ENCODE measurements at regions not wholly inside any gene's neighbourhood (a gene's known extent, or its start where the extent isn't known, plus 50 kb on each side); places are given as distances from the start of the nearest gene placed in this dataset.

- Mint-ChIP-seq H3K9me3 (peaks cover 6 to 35% of the 10 kb centered on the region in 2 donors), H3K27me3 (peaks cover 6% of the 10 kb centered on the region), H3K27ac (no peak overlapping the region), H3K4me3 (no peak overlapping the region), H3K4me1 (no peaks in the 10 kb centered on the region)
- no peak for ATAC-seq
- DNase-seq, result no peak
Observed at GRCh38 chr20:11726026-11726425, 191.7 kb upstream of the BTBD3 start.

- no peak for ATAC-seq
- no peaks in the 10 kb centered on the region for H3K4me1 Mint-ChIP-seq
- H3K9me3 Mint-ChIP-seq, result peaks cover 10 to 30% of the 10 kb centered on the region in 2 donors
- H3K4me3 Mint-ChIP-seq, result no peak overlapping the region
- no peak for DNase-seq
- peaks cover 6% of the 10 kb centered on the region for H3K27me3 Mint-ChIP-seq
- H3K27ac Mint-ChIP-seq, result no peak overlapping the region
Observed at GRCh38 chr20:11727708-11728107, 190.0 kb upstream of the BTBD3 start.

GRCh38 chr20:11728937-11729336, 188.8 kb upstream of the BTBD3 start:
- Mint-ChIP-seq H3K4me1 (no peaks in the 10 kb centered on the region), H3K9me3 (peaks cover 10 to 28% of the 10 kb centered on the region in 2 donors), H3K4me3 (no peak overlapping the region), H3K27me3 (peaks cover 6% of the 10 kb centered on the region), H3K27ac (peak overlapping the region in 1 of 2 donors; percentile 6)
- ATAC-seq, result no peak
- no peak for DNase-seq

GRCh38 chr20:11729806-11730205, 187.9 kb upstream of the BTBD3 start:
- ATAC-seq (no peak), DNase-seq (no peak)
- Mint-ChIP-seq H3K4me1 (no peaks in the 10 kb centered on the region), H3K27me3 (peaks cover 6% of the 10 kb centered on the region), H3K4me3 (no peak overlapping the region), H3K9me3 (peaks cover 10 to 28% of the 10 kb centered on the region in 2 donors), H3K27ac (no peak overlapping the region)

- Mint-ChIP-seq H3K27ac (no peak overlapping the region), H3K27me3 (no peaks in the 10 kb centered on the region), H3K4me1 (no peaks in the 10 kb centered on the region), H3K4me3 (no peak overlapping the region), H3K9me3 (peaks cover 10 to 27% of the 10 kb centered on the region in 2 donors)
- no peak for ATAC-seq
- no peak for DNase-seq
Observed at GRCh38 chr20:11734431-11734830, 183.3 kb upstream of the BTBD3 start.

GRCh38 chr20:11738852-11739251, 178.8 kb upstream of the BTBD3 start:
- Mint-ChIP-seq H3K27ac (no peak overlapping the region), H3K4me3 (no peak overlapping the region), H3K9me3 (peaks cover 0 to 8% of the 10 kb centered on the region in 2 donors), H3K4me1 (no peaks in the 10 kb centered on the region), H3K27me3 (no peaks in the 10 kb centered on the region)
- no peak for DNase-seq
- no peak for ATAC-seq

- DNase-seq, result no peak
- ATAC-seq, result no peak
- no peak overlapping the region for H3K4me3 Mint-ChIP-seq
- no peak overlapping the region for H3K27ac Mint-ChIP-seq
- H3K9me3 Mint-ChIP-seq, result peaks cover 0 to 4% of the 10 kb centered on the region in 2 donors
- no peaks in the 10 kb centered on the region for H3K4me1 Mint-ChIP-seq
- no peaks in the 10 kb centered on the region for H3K27me3 Mint-ChIP-seq
Observed at GRCh38 chr20:11740975-11741374, 176.7 kb upstream of the BTBD3 start.

- Mint-ChIP-seq H3K4me3 (no peak overlapping the region), H3K27me3 (no peaks in the 10 kb centered on the region), H3K9me3 (peaks cover 0 to 7% of the 10 kb centered on the region in 2 donors), H3K27ac (no peak overlapping the region), H3K4me1 (no peaks in the 10 kb centered on the region)
- DNase-seq (no peak), ATAC-seq (no peak)
Observed at GRCh38 chr20:11745145-11745544, 172.5 kb upstream of the BTBD3 start.

- H3K4me3 Mint-ChIP-seq, result no peak overlapping the region
- no peak overlapping the region for H3K27ac Mint-ChIP-seq
- DNase-seq, result no peak
- no peak for ATAC-seq
- H3K27me3 Mint-ChIP-seq, result no peaks in the 10 kb centered on the region
- no peaks in the 10 kb centered on the region for H3K4me1 Mint-ChIP-seq
- peaks cover 6 to 19% of the 10 kb centered on the region in 2 donors for H3K9me3 Mint-ChIP-seq
Observed at GRCh38 chr20:11748436-11748835, 169.3 kb upstream of the BTBD3 start.

- DNase-seq, result no peak
- Mint-ChIP-seq H3K4me1 (no peaks in the 10 kb centered on the region), H3K27me3 (no peaks in the 10 kb centered on the region), H3K9me3 (peaks cover 7 to 25% of the 10 kb centered on the region in 2 donors), H3K4me3 (no peak overlapping the region), H3K27ac (no peak overlapping the region)
- ATAC-seq, result no peak
Observed at GRCh38 chr20:11752336-11752735, 165.4 kb upstream of the BTBD3 start.

- H3K9me3 Mint-ChIP-seq, result peaks cover 12 to 24% of the 10 kb centered on the region in 2 donors
- H3K4me1 Mint-ChIP-seq, result no peaks in the 10 kb centered on the region
- DNase-seq, result no peak
- no peak for ATAC-seq
- H3K4me3 Mint-ChIP-seq, result no peak overlapping the region
- H3K27me3 Mint-ChIP-seq, result no peaks in the 10 kb centered on the region
- no peak overlapping the region for H3K27ac Mint-ChIP-seq
Observed at GRCh38 chr20:11753155-11753554, 164.5 kb upstream of the BTBD3 start.

- H3K9me3 Mint-ChIP-seq, result peaks cover 12 to 24% of the 10 kb centered on the region in 2 donors
- no peak overlapping the region for H3K27ac Mint-ChIP-seq
- H3K4me3 Mint-ChIP-seq, result no peak overlapping the region
- H3K4me1 Mint-ChIP-seq, result no peaks in the 10 kb centered on the region
- DNase-seq (no peak), ATAC-seq (no peak)
- no peaks in the 10 kb centered on the region for H3K27me3 Mint-ChIP-seq
Observed at GRCh38 chr20:11754451-11754850, 163.2 kb upstream of the BTBD3 start.

GRCh38 chr20:11755071-11755841, 162.4 kb upstream of the BTBD3 start:
- H3K9me3 Mint-ChIP-seq, result peaks cover 12 to 24% of the 10 kb centered on the region in 2 donors
- no peaks in the 10 kb centered on the region for H3K27me3 Mint-ChIP-seq
- H3K27ac Mint-ChIP-seq, result no peak overlapping the region
- ATAC-seq (no peak), DNase-seq (no peak)
- H3K4me1 Mint-ChIP-seq, result no peaks in the 10 kb centered on the region
- H3K4me3 Mint-ChIP-seq, result no peak overlapping the region

GRCh38 chr20:11761497-11761896, 156.2 kb upstream of the BTBD3 start:
- Mint-ChIP-seq H3K4me1 (no peaks in the 10 kb centered on the region), H3K27me3 (no peaks in the 10 kb centered on the region), H3K4me3 (no peak overlapping the region), H3K27ac (no peak overlapping the region), H3K9me3 (peaks cover 11 to 20% of the 10 kb centered on the region in 2 donors)
- DNase-seq (no peak), ATAC-seq (no peak)

GRCh38 chr20:11766961-11767360, 150.7 kb upstream of the BTBD3 start:
- no peaks in the 10 kb centered on the region for H3K4me1 Mint-ChIP-seq
- no peak overlapping the region for H3K27ac Mint-ChIP-seq
- no peaks in the 10 kb centered on the region for H3K27me3 Mint-ChIP-seq
- no peak for ATAC-seq
- DNase-seq, result no peak
- H3K4me3 Mint-ChIP-seq, result no peak overlapping the region
- H3K9me3 Mint-ChIP-seq, result peaks cover 7 to 8% of the 10 kb centered on the region in 2 donors

GRCh38 chr20:11769825-11770224, 147.9 kb upstream of the BTBD3 start:
- H3K27ac Mint-ChIP-seq, result no peak overlapping the region
- H3K4me1 Mint-ChIP-seq, result no peaks in the 10 kb centered on the region
- ATAC-seq (no peak), DNase-seq (no peak)
- H3K4me3 Mint-ChIP-seq, result no peak overlapping the region
- H3K27me3 Mint-ChIP-seq, result no peaks in the 10 kb centered on the region
- H3K9me3 Mint-ChIP-seq, result peaks cover 11 to 13% of the 10 kb centered on the region in 2 donors

Measured in stimulated activated naive CD8-positive, alpha-beta T cell treated with anti-CD3 and anti-CD28 coated beads, Interleukin-15, amount 100 ng/mL, for 72 hours (primary cell).